ENCODE measurements at regions not wholly inside any gene's neighbourhood (a gene's known extent, or its start where the extent isn't known, plus 50 kb on each side); places are given as distances from the start of the nearest gene placed in this dataset.
"Not testable (repeated sequence)": the region's sequence is repeated elsewhere in the genome, so short reads cannot be mapped to it uniquely, and the experiment has no call there.

GRCh38 chr5:17737092-17737491 lies 102.8 kb downstream of the TAF11L14 start:
- no peaks in the 10 kb centered on the region for H3K4me1 ChIP-seq (ENCODE audit: low read length)
- no peaks in the 10 kb centered on the region for H3K27me3 ChIP-seq (ENCODE audit: low read length)
- H4K20me1 ChIP-seq (ENCODE audit: insufficient read depth, low read depth, low read length): no peaks in the 10 kb centered on the region
- H3K4me3 ChIP-seq (ENCODE audit: low read length): no peak overlapping the region
- H3K36me3 ChIP-seq (ENCODE audit: insufficient read depth, low read length): no peaks in the 10 kb centered on the region
- H3K9me2 ChIP-seq (replicated peaks; ENCODE audit: insufficient read depth, low read length): no peaks in the 10 kb centered on the region
- H3K27ac ChIP-seq (ENCODE audit: low read length): no peak overlapping the region
- H2AFZ ChIP-seq (ENCODE audit: low read length): no peak overlapping the region
- H3K79me2 ChIP-seq (ENCODE audit: low read length): no peaks in the 10 kb centered on the region
- H3K9ac ChIP-seq (ENCODE audit: low read length): no peak overlapping the region
- no peak for DNase-seq
- no peak overlapping the region for H3K4me2 ChIP-seq (ENCODE audit: low read depth, low read length, poor library complexity, severe bottlenecking)
- peaks cover 12% of the 10 kb centered on the region for H3K9me3 ChIP-seq (ENCODE audit: low read length)

- no peak overlapping the region for H3K4me3 ChIP-seq (ENCODE audit: low read length)
- H3K9me3 ChIP-seq (ENCODE audit: low read length): peaks cover 16% of the 10 kb centered on the region
- H3K27me3 ChIP-seq (ENCODE audit: low read length): no peaks in the 10 kb centered on the region
- no peak overlapping the region for H3K27ac ChIP-seq (ENCODE audit: low read length)
- no peak overlapping the region for H2AFZ ChIP-seq (ENCODE audit: low read length)
- no peaks in the 10 kb centered on the region for H3K79me2 ChIP-seq (ENCODE audit: low read length)
- no peaks in the 10 kb centered on the region for H3K9me2 ChIP-seq (replicated peaks; ENCODE audit: insufficient read depth, low read length)
- H3K4me1 ChIP-seq (ENCODE audit: low read length): no peaks in the 10 kb centered on the region
- no peaks in the 10 kb centered on the region for H4K20me1 ChIP-seq (ENCODE audit: insufficient read depth, low read depth, low read length)
- DNase-seq: no peak
- no peaks in the 10 kb centered on the region for H3K36me3 ChIP-seq (ENCODE audit: insufficient read depth, low read length)
- no peak overlapping the region for H3K9ac ChIP-seq (ENCODE audit: low read length)
- H3K4me2 ChIP-seq (ENCODE audit: low read depth, low read length, poor library complexity, severe bottlenecking): no peak overlapping the region
Measured at GRCh38 chr5:17738446-17738845, 104.2 kb downstream of the TAF11L14 start.

- Histone ChIP-seq H3K9ac (ENCODE audit: low read length) (no peak overlapping the region), H3K27ac (ENCODE audit: low read length) (no peak overlapping the region), H3K79me2 (ENCODE audit: low read length) (no peaks in the 10 kb centered on the region), H3K4me2 (ENCODE audit: low read depth, low read length, poor library complexity, severe bottlenecking) (no peak overlapping the region), H4K20me1 (ENCODE audit: insufficient read depth, low read depth, low read length) (no peaks in the 10 kb centered on the region), H2AFZ (ENCODE audit: low read length) (no peak overlapping the region), H3K36me3 (ENCODE audit: insufficient read depth, low read length) (no peaks in the 10 kb centered on the region), H3K4me1 (ENCODE audit: low read length) (no peaks in the 10 kb centered on the region), H3K9me3 (ENCODE audit: low read length) (peaks cover 10% of the 10 kb centered on the region; the same call in 1 of the 2 replicates), H3K4me3 (ENCODE audit: low read length) (no peak overlapping the region), H3K27me3 (ENCODE audit: low read length) (no peaks in the 10 kb centered on the region), H3K9me2 (replicated peaks; ENCODE audit: insufficient read depth, low read length) (no peaks in the 10 kb centered on the region; the same call in 1 of the 2 replicates)
- no peak for DNase-seq
Measured at GRCh38 chr5:17743580-17744435, 109.5 kb downstream of the TAF11L14 start.

GRCh38 chr5:17748201-17748600 lies 113.9 kb downstream of the TAF11L14 start:
- DNase-seq: no peak
- Histone ChIP-seq H4K20me1 (ENCODE audit: insufficient read depth, low read depth, low read length) (no peaks in the 10 kb centered on the region), H3K9me2 (replicated peaks; ENCODE audit: insufficient read depth, low read length) (no peaks in the 10 kb centered on the region; the same call in 1 of the 2 replicates), H3K27ac (ENCODE audit: low read length) (no peak overlapping the region), H3K27me3 (ENCODE audit: low read length) (no peaks in the 10 kb centered on the region), H3K79me2 (ENCODE audit: low read length) (no peaks in the 10 kb centered on the region), H3K9ac (ENCODE audit: low read length) (no peak overlapping the region), H3K9me3 (ENCODE audit: low read length) (no peaks in the 10 kb centered on the region), H2AFZ (ENCODE audit: low read length) (no peak overlapping the region), H3K4me3 (ENCODE audit: low read length) (no peak overlapping the region), H3K4me2 (ENCODE audit: low read depth, low read length, poor library complexity, severe bottlenecking) (no peak overlapping the region), H3K4me1 (ENCODE audit: low read length) (no peaks in the 10 kb centered on the region), H3K36me3 (ENCODE audit: insufficient read depth, low read length) (no peaks in the 10 kb centered on the region)

GRCh38 chr5:17748941-17749340 lies 114.7 kb downstream of the TAF11L14 start:
- Histone ChIP-seq H3K27me3 (ENCODE audit: low read length) (no peaks in the 10 kb centered on the region), H3K79me2 (ENCODE audit: low read length) (no peaks in the 10 kb centered on the region), H3K4me1 (ENCODE audit: low read length) (no peaks in the 10 kb centered on the region), H4K20me1 (ENCODE audit: insufficient read depth, low read depth, low read length) (no peaks in the 10 kb centered on the region), H3K27ac (ENCODE audit: low read length) (no peak overlapping the region), H3K9ac (ENCODE audit: low read length) (no peak overlapping the region), H3K9me3 (ENCODE audit: low read length) (no peaks in the 10 kb centered on the region), H3K4me2 (ENCODE audit: low read depth, low read length, poor library complexity, severe bottlenecking) (no peak overlapping the region), H3K4me3 (ENCODE audit: low read length) (no peak overlapping the region), H3K36me3 (ENCODE audit: insufficient read depth, low read length) (no peaks in the 10 kb centered on the region), H3K9me2 (replicated peaks; ENCODE audit: insufficient read depth, low read length) (no peaks in the 10 kb centered on the region; the same call in 1 of the 2 replicates), H2AFZ (ENCODE audit: low read length) (no peak overlapping the region)
- no peak for DNase-seq

- H3K27ac ChIP-seq (ENCODE audit: low read length); H3K4me3 ChIP-seq (ENCODE audit: low read length); H3K27me3 ChIP-seq (ENCODE audit: low read length); H3K79me2 ChIP-seq (ENCODE audit: low read length); H4K20me1 ChIP-seq (ENCODE audit: insufficient read depth, low read depth, low read length); H3K4me2 ChIP-seq (ENCODE audit: low read depth, low read length, poor library complexity, severe bottlenecking); H3K9ac ChIP-seq (ENCODE audit: low read length); H3K9me2 ChIP-seq (replicated peaks; ENCODE audit: insufficient read depth, low read length); H3K36me3 ChIP-seq (ENCODE audit: insufficient read depth, low read length); DNase-seq; H3K9me3 ChIP-seq (ENCODE audit: low read length); H2AFZ ChIP-seq (ENCODE audit: low read length); H3K4me1 ChIP-seq (ENCODE audit: low read length): not testable (repeated sequence)
Measured at GRCh38 chr5:17755406-17755805, 121.1 kb downstream of the TAF11L14 start.

GRCh38 chr5:17761326-17761725 lies 127.1 kb downstream of the TAF11L14 start:
- H3K36me3 ChIP-seq (ENCODE audit: insufficient read depth, low read length): no peaks in the 10 kb centered on the region

GRCh38 chr5:17763301-17763700 lies 129.0 kb downstream of the TAF11L14 start:
- DNase-seq: no peak
- H3K4me3 ChIP-seq (ENCODE audit: low read length): no peak overlapping the region
- no peaks in the 10 kb centered on the region for H3K9me2 ChIP-seq (replicated peaks; ENCODE audit: insufficient read depth, low read length)
- no peaks in the 10 kb centered on the region for H3K27me3 ChIP-seq (ENCODE audit: low read length)
- H4K20me1 ChIP-seq (ENCODE audit: insufficient read depth, low read depth, low read length): no peaks in the 10 kb centered on the region
- no peak overlapping the region for H3K27ac ChIP-seq (ENCODE audit: low read length)
- no peaks in the 10 kb centered on the region for H3K36me3 ChIP-seq (ENCODE audit: insufficient read depth, low read length)
- H3K4me1 ChIP-seq (ENCODE audit: low read length): no peaks in the 10 kb centered on the region
- H3K4me2 ChIP-seq (ENCODE audit: low read depth, low read length, poor library complexity, severe bottlenecking): no peak overlapping the region
- no peak overlapping the region for H2AFZ ChIP-seq (ENCODE audit: low read length)
- no peak overlapping the region for H3K9ac ChIP-seq (ENCODE audit: low read length)
- H3K9me3 ChIP-seq (ENCODE audit: low read length): peaks cover 8% of the 10 kb centered on the region; the same call in 1 of the 2 replicates
- no peaks in the 10 kb centered on the region for H3K79me2 ChIP-seq (ENCODE audit: low read length)

More at GRCh38 chr5:17761326-17761725, 127.1 kb downstream of the TAF11L14 start:
- Histone ChIP-seq H3K4me3 (ENCODE audit: low read length) (no peak overlapping the region), H3K27me3 (ENCODE audit: low read length) (no peaks in the 10 kb centered on the region), H3K9me3 (ENCODE audit: low read length) (peaks cover 13% of the 10 kb centered on the region; the same call in 1 of the 2 replicates), H3K9ac (ENCODE audit: low read length) (no peak overlapping the region), H3K4me2 (ENCODE audit: low read depth, low read length, poor library complexity, severe bottlenecking) (no peak overlapping the region), H4K20me1 (ENCODE audit: insufficient read depth, low read depth, low read length) (no peaks in the 10 kb centered on the region), H3K27ac (ENCODE audit: low read length) (no peak overlapping the region), H3K9me2 (replicated peaks; ENCODE audit: insufficient read depth, low read length) (no peaks in the 10 kb centered on the region), H3K4me1 (ENCODE audit: low read length) (no peaks in the 10 kb centered on the region), H3K79me2 (ENCODE audit: low read length) (no peaks in the 10 kb centered on the region), H2AFZ (ENCODE audit: low read length) (no peak overlapping the region)
- no peak for DNase-seq

All from Karpas-422 (cell line).